HG03175 (cell line): ENCODE measurements at regions not wholly inside any gene's neighbourhood (a gene's known extent, or its start where the extent isn't known, plus 50 kb on each side); places are given as distances from the start of the nearest gene placed in this dataset.

Experiments used
- ATAC-seq: cut with Tn5 transposase; IDR thresholded peaks from one replicate; pipeline ENCODE4 v1.9.1; 2021; ENCODE audit warnings: mild to moderate bottlenecking, moderate library complexity; ENCODE audit not compliant: unreplicated experiment

DNA sequence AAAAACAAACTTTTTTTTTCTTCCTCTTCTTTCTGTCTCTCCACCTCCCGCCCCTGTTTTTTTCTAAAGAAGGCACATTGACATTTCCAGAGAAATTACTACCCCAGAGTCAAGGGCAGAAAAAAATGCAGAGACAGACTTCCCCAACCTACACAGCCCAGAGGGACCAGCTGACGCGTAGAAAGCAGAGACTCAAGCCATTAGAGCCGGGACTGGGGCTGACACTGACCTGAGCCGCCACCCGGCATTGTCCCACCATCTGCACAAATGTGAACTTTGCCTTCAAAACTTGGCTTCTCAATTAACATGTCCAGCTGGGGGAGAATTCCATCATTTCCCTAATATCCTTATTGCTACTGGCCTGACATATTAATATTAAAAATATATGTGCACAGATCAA, 385.6 kb downstream of the NR2F2 start:
- no peak for ATAC-seq

DNA sequence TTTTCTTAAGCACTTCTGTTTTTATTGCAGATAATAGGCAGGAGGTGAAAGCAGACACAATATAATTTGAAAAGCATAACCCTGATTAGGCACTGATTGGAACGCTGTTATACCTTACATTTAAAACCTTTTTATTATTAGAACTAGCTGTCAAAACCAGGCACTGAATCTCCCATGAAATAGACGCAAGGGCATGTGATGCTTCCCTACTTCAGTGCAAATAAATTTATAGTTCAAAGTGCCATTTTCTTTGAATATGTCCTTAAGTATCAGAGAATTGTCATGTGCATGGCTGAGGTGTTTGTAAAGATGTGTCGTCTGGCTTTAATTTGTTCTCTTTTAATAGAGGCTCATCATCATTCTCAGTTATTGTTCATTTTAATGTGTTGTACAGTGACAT, 386.0 kb downstream of the NR2F2 start:
- ATAC-seq = no peak

DNA sequence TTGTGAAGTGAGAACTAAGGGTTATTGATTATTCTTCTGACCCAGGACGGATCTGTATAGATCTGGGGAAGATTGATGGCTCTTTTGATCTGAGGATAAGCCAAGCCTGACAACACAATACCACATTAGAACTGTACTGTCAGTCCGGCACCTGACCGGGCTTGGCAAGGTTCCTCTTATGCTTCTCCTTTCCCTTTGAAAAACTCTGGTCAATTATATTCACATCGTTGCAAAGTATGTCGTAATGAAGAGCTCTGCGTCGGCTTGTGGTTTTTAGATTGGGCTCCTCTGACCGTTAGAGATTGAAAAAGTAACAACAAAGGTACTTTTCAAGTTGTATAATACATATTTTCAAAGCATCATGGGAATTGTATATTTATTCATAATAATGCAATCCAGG, 389.8 kb downstream of the NR2F2 start:
- no peak for ATAC-seq

DNA sequence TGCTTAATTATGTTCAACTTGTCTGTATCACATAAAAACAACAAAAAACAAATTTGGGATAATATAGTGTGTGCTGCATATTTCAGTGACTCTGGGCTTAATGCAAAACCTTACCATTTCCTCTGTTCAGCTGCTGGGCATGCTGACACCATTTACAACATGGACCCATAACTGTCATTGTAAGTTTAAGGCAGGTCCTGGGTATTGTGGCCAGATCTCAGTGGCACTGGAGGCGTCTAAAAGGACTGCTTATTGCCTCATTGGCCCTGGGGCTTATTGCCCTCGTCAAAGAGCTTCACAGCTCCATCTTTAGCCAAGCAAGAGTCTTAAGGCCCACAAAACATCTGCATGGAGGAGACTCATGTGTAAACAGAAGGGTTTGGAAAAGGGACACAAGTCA, 390.2 kb downstream of the NR2F2 start:
- no peak for ATAC-seq

DNA sequence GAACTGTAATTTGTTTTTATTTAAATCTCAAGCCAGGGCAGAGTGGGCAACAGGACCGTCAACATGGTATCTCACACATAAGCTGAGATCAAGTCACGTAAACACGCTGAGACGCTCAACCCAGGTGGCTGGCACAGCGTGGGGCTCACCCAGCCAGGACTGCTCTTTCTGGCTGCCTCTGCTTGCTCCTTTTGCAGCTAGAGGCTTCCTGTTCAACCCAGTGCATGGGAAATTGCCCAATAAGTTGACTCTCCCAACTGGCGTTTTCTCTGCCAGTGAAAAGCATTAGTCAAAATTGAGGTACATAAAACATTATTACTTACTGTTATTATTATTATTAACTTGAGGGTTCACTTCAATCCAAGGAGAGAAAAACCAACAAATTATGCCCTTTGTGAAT, 398.1 kb downstream of the NR2F2 start:
- ATAC-seq = no peak

DNA sequence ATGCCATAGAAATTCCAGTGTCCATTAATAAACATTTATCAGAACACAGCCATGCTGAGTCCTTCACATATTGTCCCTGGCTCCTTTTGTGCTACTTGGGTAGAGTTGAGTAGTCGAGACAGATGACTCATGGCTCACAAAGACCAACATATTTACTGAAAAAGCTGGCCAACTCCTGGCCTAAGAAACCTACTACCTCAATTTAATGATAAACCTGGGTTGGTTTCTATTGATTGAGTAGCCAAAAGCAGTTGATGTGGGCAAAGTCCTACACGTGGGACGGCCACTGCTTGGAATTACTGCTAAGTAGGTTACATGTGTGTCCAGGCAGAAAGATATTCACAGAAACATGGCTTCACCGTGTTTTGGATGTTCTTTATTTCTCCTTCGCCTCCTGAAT, 402.2 kb downstream of the NR2F2 start:
- ATAC-seq = no peak

DNA sequence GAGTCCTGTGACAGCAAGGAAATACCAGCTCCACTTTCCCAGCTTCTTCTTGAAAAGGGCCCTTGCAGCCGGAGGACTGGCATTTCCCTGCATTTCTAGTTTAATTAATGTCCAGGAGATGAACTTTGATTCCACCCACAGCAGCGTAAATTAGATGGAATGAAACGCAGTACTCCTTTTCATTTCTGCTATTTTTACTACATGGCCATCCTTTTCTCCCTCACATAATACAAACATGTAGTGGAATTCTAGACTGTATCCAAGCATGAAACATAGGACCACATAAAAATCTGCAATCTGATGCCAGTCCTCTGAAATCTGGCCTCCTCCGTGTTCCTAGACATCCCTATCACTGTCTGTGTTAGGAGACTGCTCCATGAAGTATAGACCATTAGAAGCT, 403.2 kb downstream of the NR2F2 start:
- ATAC-seq = no peak

DNA sequence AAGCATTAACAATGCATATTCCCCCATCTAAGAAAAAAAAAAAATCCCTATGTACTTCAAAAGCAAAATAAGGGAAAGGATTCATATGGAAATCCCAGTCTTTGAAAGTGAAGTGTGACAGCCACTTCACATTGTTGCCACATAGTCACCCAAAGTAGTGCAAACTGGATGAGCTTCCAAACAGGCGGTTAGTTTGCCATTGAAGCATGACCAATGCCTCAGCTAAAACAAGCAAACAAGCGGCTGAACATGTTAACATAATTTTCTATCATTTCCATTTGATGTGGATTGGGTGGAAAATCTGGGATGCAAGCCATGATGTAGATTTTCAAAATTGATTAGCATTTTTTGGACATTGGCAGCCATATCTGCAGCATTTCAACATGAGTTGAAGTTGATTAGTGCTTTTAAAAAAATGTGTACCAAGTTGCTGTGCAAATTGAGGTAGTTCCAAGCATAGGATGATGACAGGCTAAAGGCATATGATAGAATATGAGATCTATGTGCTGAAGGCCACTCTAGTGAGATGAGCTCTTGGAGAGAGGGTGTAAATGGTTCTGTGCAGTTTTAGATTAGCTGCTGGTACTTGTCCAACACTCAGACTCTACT, 405.2 kb downstream of the NR2F2 start:
- ATAC-seq = no peak

DNA sequence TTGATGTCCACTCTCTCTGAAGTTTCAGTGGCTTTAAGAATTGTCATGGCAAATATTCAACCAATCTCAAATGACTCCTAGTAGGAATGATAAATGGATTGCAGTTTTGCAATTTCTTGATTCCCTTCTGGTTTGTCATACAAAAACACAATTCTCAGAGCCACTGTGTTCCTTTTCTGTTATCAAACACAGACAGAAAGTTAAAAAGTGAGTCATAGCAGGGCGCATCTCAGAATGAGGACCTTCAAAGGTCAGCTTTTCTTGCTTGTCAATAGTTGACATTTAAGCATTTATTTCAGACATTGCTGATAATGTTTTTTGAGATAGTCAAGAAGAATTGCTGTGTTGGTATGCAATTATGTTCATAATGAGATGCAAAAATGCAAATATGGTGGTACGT, 405.9 kb downstream of the NR2F2 start:
- no peak for ATAC-seq

DNA sequence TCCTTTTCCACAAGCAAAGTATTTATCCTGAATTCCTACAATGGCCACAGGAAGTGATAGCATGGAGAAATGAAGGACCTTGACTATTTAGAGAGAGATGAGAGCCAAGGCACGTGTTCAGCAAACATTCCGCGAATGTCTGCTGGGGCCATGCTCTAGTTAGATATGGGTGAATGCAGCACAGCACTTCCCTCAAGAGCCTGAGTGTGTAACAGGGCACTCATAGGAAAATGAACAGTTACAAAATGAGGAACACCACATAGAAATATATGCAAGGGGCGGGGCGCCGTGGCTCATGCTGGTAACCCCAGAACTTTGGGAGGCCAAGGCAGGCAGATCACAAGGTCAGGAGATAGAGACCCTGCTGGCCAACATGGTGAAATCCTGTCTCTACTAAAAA, 406.9 kb downstream of the NR2F2 start:
- ATAC-seq = no peak

DNA sequence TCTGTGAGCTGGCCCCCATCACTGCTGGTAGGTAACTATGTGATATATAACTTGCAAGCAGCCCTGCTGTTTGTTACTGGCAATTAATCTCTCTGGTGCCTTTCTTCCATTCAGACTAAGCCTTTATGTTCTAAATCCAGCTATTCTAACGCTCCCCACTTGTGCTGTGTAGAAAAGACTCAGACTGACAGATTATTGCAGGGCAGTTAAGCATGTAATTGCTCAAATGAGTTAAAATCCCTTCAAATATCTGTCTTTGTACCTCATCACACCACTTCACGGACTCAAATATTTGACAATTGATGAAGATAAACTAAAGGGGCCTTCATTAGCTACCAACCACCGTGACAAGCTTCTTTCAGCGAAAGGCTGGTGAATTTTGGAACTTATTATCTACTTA, 416.2 kb downstream of the NR2F2 start:
- no peak for ATAC-seq

DNA sequence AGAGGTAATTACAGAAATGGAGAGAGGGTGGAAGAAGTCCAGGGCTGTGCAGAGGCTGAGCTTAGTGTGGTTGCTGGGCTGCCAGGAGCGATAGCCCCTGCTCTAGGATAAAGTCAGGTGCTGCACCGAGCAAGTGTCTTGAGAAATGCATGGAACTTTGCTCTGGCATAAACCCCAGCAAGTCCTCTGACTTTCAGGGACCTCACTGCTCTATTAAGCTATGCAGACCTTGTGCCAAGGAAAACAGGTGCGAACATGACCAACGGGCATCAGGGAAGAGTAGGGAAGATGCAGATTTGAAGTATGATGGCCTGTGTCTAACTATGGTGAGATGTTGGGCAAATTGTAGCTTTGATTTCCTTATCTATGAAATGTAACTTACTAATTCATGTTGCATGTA, 416.8 kb downstream of the NR2F2 start:
- no peak for ATAC-seq

DNA sequence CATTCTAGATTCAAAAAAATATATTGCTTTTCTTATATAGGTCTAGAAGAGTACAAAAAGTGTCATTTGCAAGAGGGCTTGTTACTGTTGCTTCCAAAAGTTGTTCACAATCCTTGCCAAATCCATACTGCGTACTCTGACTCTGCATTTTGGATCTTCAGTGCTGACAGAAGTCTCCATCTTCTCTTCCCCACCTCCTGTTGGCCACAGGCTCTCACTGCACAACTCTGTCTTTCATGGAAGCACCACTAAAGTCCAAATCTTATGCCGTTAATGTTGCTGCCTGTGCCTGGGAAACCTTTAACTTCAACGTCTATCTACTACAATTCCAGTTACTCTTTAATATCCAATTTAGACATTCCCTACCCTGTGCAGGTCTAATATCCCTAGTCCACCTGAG, 419.9 kb downstream of the NR2F2 start:
- no peak for ATAC-seq

DNA sequence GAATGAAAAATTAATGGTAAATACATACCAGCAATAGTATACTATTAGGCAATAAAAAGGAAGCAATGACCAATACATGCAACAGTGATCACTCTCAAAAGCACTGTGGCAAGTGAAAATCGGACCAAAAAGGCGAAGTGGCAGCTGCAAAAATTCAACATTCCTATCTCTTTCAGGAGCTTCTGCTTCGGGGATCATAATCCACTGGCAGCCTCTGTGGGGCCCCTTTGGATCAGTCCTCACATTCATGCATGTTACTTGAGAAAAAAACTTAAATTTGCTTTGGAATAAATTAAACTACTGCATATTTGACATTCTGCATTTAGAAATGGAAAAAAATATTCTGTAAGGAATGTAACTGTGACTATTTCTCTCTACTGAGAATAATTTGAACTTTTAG, 425.6 kb downstream of the NR2F2 start:
- no peak for ATAC-seq

DNA sequence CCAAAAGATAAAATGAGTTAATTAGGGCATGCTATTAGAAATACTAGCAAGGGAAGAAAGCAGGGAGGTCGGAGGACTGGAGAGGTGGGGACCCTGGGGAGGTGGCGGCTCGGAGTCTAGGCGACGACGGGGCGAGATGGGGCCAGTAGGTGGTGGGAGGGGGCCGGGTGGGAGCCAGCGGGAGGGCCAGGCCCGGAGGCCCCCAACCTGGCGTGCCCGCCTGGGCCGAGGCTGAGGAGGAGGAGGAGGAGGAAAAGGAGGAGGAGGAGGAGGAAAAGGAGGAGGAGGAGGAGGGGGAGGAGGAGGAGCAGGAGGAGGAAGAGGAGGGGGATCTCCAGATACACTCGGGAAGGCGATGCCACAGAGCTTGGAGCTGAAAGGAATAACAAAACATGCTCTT, 426.2 kb downstream of the NR2F2 start:
- no peak for ATAC-seq

DNA sequence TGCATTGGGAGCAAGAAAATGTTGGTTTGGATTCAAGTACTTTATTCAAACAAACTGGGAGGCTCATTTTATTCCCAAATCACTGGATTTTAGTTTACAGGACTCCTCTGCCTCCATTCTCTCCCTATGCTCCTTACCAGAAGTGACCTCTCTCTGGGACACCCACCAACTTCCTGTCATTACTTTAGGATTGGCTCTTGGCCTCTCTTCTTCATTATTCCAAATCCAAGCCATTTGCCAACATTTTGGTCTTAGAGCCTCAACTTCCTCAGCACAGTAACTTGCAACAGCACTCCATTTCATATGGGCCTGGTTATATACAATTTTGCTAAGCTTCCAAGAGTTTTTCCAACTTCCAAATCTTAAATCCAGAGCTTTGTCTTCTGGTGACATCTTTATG, 432.1 kb downstream of the NR2F2 start:
- no peak for ATAC-seq

DNA sequence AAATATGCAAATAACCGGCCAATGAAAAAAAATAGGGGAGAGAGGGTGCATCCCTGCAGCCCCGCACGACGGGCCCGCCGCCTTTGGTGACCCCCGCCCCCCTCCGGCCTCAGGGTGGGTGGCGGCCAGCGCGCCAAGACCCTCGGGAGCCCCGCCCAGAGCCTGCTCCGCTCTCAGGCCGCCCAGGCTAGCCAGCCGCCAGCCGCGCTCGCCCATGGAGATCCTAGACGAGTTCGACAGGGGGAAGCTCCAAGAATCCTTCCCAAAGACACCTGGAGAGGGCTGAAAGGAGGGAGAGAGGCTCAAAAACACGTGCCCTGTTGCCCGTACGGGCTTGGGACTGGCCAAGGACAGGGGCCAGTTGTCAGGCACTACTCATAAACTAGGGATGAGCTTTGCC, 434.0 kb downstream of the NR2F2 start:
- no peak for ATAC-seq

DNA sequence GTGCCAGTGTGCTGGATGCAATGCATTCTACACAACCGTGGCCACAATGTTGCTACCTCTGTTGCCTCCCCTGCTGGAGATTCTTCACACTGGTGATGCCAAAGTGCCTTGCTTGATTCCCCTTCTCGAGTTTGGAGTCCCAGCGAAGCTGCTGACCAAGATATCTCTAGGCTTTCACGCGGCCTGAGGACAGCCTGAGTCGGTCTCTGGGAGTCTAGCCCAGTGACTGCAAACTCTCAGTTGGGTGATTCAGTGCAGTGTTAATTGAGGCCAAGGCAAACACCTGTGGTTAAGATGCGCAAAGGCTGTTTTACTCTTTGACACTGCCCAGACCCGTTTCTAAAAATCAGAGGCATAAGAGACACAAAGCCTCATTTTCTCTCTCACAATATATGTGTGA, 434.4 kb downstream of the NR2F2 start:
- ATAC-seq = no peak

DNA sequence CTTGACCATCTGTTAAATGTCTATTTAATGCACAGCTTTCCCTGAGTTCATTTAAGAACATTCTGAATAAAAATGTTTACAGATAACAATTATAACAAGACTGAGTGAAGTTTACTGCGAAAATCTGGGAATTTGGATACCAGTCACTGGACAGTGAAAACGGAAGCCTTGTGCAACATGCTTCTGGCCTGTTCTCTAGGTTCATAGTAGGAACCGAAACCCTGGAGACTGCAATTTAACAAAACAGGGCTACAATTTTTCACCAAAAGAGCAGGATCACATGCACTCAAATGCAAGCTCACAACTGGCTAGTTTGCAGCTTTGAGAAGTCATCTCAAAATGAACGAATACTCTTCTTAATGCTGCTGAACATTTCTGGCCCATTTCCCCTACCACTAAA, 435.9 kb downstream of the NR2F2 start:
- no peak for ATAC-seq

DNA sequence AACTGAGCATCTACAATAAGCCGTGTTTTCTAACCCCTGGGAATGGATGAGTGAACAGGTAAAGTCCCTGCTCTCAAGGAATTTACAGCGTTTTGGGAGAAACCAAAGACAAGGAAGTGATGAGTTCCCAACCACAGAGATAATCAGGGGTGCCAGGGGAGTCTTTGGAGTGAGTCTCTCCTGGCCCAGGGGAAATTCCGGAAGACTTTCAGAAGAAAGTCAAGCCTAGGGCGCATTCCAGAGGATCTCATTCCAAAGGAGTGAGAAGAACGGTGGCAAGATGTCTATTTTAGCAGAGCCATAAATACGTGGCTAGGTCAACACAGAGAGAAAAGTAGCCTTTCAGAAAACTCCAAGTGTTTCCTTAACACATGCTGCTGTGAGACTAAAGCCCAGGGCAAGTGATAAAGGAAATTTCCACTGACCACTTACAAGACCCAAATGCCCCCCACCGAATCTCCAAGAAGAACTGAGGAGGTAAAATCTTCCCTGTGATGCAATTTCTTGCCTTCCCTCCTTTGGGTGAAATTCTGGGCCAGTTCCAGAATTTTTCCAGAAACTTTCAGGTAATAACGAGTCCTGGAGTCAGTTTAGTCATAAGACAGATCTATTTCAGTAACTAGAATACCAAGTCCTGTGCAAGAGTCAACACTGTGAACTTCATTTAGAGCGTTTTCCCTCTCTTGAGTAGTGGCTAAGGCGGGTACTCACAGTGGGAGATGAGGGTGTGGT, 437.4 kb downstream of the NR2F2 start:
- ATAC-seq = no peak

DNA sequence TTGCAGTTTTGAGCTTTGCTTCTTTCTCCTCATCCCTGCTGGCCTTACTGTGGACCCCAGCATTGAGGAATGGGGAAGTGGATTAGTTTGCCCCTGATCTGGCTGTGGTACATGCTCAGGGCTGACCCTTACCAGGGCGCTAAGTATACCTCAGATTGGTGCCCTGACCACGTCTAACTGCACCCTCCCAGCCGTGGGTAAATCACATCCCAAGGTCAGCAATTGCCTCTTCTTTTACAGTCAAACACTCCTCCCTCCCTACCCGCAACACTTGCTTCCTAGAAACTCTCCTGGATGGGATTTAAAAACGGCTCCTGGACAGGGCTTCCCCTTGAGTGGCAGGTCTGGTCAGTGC, 437.9 kb downstream of the NR2F2 start:
- ATAC-seq = no peak

DNA sequence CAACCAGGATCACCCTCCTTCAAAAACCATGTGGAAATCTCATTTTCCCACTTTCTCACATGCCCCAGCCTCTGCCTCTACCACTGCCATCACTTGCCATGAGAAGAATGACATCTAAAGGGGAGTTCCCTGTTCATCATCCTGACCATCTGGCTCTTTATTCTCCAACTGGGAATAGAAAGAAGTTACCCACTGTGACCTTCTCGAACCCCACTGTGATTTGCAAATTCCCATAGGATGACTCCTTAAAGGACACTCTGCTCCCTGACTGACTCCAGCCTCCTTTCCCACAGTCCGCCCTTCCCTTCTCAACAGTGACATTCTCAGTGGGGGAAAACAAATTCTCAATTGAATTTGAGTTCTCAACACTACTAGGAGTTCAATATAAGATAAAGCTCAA, 440.5 kb downstream of the NR2F2 start:
- no peak for ATAC-seq

DNA sequence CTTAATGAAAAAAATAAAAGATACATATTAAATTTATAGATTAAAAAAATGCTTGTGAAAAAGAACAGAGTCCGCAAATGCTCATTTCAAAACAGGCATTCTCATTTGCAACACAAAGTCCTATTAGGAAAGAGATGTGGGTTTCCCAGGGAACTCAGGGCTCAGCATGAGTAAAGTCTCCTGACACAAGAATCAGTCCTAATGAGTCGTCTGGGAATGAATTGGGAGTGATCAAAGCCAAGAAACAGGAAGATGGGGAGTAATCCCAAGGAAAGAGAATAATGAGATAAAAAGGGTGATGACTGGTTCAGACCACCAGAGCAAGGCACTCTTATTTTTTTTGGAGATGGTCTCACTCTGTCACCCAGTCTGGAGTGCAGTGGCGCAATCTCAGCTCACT, 443.7 kb downstream of the NR2F2 start:
- no peak for ATAC-seq
